Osteoblast (primary cell): ENCODE measurements at regions not wholly inside any gene's neighbourhood (a gene's known extent, or its start where the extent isn't known, plus 50 kb on each side); places are given as distances from the start of the nearest gene placed in this dataset.

Source experiments
- DNase-seq: peaks from one replicate; pipeline ENCODE4 v3.0.0; 2011; ENCODE audit warnings: low spot score, mixed read lengths; ENCODE audit not compliant: insufficient read length; ENCODE audit errors: missing footprints
- H2AFZ ChIP-seq: 2 replicates; pipeline ENCODE4 v1.6.0; 2011; ENCODE audit warnings: mild to moderate bottlenecking, low read length
- H3K27ac ChIP-seq: 2 replicates; pipeline ENCODE4 v1.5.1; 2011; ENCODE audit warnings: mild to moderate bottlenecking, low read depth, low read length, moderate library complexity
- H3K27me3 ChIP-seq: 2 replicates; pipeline ENCODE4 v1.6.0; 2012; ENCODE audit warnings: mild to moderate bottlenecking, control low read depth, inconsistent platforms, low read length, moderate library complexity; ENCODE audit not compliant: insufficient read depth
- H3K36me3 ChIP-seq: 2 replicates; pipeline ENCODE4 v1.5.1; 2011; ENCODE audit warnings: mild to moderate bottlenecking, low read length, control low read depth, moderate library complexity; ENCODE audit not compliant: insufficient read depth
- H3K4me1 ChIP-seq: 2 replicates; pipeline ENCODE4 v1.5.1; 2011; ENCODE audit warnings: mild to moderate bottlenecking, low read length, control low read depth, moderate library complexity; ENCODE audit not compliant: insufficient read depth
- H3K4me2 ChIP-seq: 2 replicates; pipeline ENCODE4 v1.6.0; 2011; ENCODE audit warnings: mild to moderate bottlenecking, low read length; ENCODE audit not compliant: insufficient read depth
- H3K4me3 ChIP-seq: fragments of 200-600 bp; sonication (generic); 3 replicates; pipeline ENCODE4 v1.5.1; 2012; ENCODE audit warnings: mild to moderate bottlenecking, low read length, inconsistent platforms; ENCODE audit not compliant: insufficient read depth
- H3K79me2 ChIP-seq: 2 replicates; pipeline ENCODE4 v1.6.0; 2012; ENCODE audit warnings: mild to moderate bottlenecking, low read length, control low read depth, inconsistent platforms; ENCODE audit not compliant: insufficient read depth
- H3K9me3 ChIP-seq: 2 replicates; pipeline ENCODE4 v1.5.1; 2011; ENCODE audit warnings: low read depth, low read length, control low read depth
- H4K20me1 ChIP-seq: 2 replicates; pipeline ENCODE4 v1.6.0; 2012; ENCODE audit warnings: mild to moderate bottlenecking, low read length, control low read depth; ENCODE audit not compliant: insufficient read depth
- TF ChIP-seq, protein P1 (sequence below): IDR thresholded peaks from 2 replicates; pipeline ENCODE4 v1.5.1; 2011; ENCODE audit warnings: mild to moderate bottlenecking, low read depth, low read length, moderate library complexity; ENCODE audit errors: extremely low read depth

DNA sequence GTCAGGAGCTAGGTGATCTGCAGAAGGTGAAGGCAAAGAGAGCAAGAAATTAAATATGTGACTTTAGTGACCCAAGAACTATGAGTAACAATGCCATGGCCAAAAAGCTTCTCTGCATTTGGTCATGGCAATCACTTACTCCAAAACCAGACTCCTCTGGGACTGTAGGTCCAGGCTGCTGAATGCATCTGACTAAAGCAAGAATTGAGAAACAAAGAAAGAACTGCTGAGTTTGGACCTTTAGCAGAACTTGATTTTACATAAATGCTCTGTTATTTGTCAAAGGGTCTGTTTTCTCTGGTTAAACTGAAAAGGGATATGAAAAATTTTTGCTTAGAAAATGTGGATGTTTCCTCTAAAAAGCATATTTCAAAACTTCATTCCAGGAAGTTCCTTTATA lies 1102.2 kb downstream of the IGSF11 start:
- DNase-seq, result no peak
- no peak overlapping the region for H3K4me2 ChIP-seq
- H3K4me3 ChIP-seq, result no peak overlapping the region
- H3K9me3 ChIP-seq, result no peaks in the 10 kb centered on the region
- H3K79me2 ChIP-seq, result no peaks in the 10 kb centered on the region
- TF ChIP-seq, protein P1, sequence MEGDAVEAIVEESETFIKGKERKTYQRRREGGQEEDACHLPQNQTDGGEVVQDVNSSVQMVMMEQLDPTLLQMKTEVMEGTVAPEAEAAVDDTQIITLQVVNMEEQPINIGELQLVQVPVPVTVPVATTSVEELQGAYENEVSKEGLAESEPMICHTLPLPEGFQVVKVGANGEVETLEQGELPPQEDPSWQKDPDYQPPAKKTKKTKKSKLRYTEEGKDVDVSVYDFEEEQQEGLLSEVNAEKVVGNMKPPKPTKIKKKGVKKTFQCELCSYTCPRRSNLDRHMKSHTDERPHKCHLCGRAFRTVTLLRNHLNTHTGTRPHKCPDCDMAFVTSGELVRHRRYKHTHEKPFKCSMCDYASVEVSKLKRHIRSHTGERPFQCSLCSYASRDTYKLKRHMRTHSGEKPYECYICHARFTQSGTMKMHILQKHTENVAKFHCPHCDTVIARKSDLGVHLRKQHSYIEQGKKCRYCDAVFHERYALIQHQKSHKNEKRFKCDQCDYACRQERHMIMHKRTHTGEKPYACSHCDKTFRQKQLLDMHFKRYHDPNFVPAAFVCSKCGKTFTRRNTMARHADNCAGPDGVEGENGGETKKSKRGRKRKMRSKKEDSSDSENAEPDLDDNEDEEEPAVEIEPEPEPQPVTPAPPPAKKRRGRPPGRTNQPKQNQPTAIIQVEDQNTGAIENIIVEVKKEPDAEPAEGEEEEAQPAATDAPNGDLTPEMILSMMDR, result no peak
- no peaks in the 10 kb centered on the region for H4K20me1 ChIP-seq
- no peaks in the 10 kb centered on the region for H3K27me3 ChIP-seq
- no peak overlapping the region for H3K27ac ChIP-seq
- H2AFZ ChIP-seq, result no peak overlapping the region
- no peaks in the 10 kb centered on the region for H3K36me3 ChIP-seq
- no peaks in the 10 kb centered on the region for H3K4me1 ChIP-seq

DNA sequence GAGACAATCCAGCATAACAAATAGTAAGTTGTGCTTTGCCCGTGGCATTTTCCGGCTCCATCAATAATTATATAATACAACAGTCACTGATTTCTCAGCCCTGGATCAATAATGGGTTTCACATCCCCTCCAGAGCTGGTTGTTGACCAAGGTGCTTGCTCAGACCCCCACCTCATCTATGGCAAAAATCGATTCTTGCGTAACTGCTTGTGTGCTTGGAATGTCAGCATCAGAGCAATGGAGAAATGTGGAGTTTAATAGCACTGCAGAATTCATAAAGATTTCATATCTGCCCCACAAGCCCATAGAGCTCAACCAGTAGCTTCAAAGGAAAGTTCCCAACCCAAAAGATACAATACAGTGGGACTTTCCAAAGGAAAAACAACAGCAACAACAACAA lies 1098.5 kb downstream of the IGSF11 start:
- no peak overlapping the region for H3K4me3 ChIP-seq
- no peaks in the 10 kb centered on the region for H3K9me3 ChIP-seq
- H3K4me1 ChIP-seq, result no peaks in the 10 kb centered on the region
- no peaks in the 10 kb centered on the region for H4K20me1 ChIP-seq
- no peaks in the 10 kb centered on the region for H3K36me3 ChIP-seq
- no peak overlapping the region for H2AFZ ChIP-seq
- H3K79me2 ChIP-seq, result no peaks in the 10 kb centered on the region
- no peaks in the 10 kb centered on the region for H3K27me3 ChIP-seq
- TF ChIP-seq, protein P1, result no peak
- no peak overlapping the region for H3K27ac ChIP-seq
- no peak for DNase-seq
- H3K4me2 ChIP-seq, result no peak overlapping the region

DNA sequence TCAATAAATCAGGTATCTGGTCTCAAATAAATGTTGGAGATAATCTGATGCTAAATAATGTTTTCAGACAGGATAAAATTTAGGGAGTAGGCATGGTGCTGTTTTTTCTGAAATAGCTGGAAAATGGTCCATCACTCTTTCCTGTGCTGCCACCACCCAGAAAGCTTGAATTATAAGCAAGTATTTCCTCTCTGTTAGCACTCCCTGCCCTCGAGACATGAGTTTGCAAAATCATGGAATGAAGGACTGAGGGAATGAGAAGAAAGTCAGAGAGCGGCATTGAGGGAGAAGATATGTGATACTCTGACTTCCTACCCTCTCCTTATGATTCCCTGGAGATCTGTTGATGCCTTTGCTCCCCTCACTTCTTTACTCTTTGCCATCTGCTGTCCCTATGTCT lies 1095.7 kb downstream of the IGSF11 start:
- H4K20me1 ChIP-seq, result no peaks in the 10 kb centered on the region
- no peaks in the 10 kb centered on the region for H3K4me1 ChIP-seq
- H3K36me3 ChIP-seq, result no peaks in the 10 kb centered on the region
- H3K9me3 ChIP-seq, result no peaks in the 10 kb centered on the region
- no peak overlapping the region for H3K4me2 ChIP-seq
- H3K4me3 ChIP-seq, result no peak overlapping the region
- H2AFZ ChIP-seq, result no peak overlapping the region
- TF ChIP-seq, protein P1, result no peak
- no peak for DNase-seq
- no peaks in the 10 kb centered on the region for H3K79me2 ChIP-seq
- no peak overlapping the region for H3K27ac ChIP-seq
- no peaks in the 10 kb centered on the region for H3K27me3 ChIP-seq

DNA sequence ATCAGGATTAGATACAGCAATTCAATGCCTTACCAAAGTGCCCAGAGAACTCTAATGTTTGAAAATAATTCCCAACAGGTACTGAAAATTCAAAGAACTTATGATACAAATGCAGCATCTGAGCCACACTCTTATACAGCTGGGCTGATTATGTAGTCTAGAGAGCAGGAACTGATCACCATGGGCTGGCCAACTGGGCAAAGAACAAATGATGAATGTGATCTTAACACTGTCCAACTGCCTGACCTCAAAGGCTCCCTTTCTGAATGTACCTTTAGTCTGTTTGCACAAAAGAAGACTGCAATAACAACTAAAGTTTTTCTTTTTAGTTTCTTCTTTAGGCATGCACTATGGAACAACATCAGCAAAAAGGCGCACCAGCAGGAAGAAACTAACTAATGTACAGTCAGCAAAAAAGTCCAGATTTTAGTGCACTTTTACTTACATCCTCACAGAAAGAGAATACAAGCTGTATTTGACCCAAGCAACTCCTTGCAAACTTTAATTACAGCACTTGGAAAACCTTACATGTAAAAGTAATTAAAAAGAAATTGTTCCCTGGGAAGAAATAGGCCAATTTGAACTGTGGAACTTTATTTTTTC lies 1095.1 kb downstream of the IGSF11 start:
- TF ChIP-seq, protein P1, result no peak
- Histone ChIP-seq H2AFZ (no peak overlapping the region), H3K27me3 (no peaks in the 10 kb centered on the region), H3K79me2 (no peaks in the 10 kb centered on the region), H3K27ac (no peak overlapping the region), H3K36me3 (no peaks in the 10 kb centered on the region), H3K4me3 (no peak overlapping the region), H3K4me2 (no peak overlapping the region), H3K4me1 (no peaks in the 10 kb centered on the region), H4K20me1 (no peaks in the 10 kb centered on the region), H3K9me3 (no peaks in the 10 kb centered on the region)
- DNase-seq, result no peak
